H1 (cell line): ENCODE measurements at regions not wholly inside any gene's neighbourhood (a gene's known extent, or its start where the extent isn't known, plus 50 kb on each side); places are given as distances from the start of the nearest gene placed in this dataset.

Experiments used
- ASH2L ChIP-seq: fragments of 200-600, 300-600 bp; sonication (generic); IDR thresholded peaks from one replicate; pipeline ENCODE4 v1.7.1; 2017; ENCODE audit warnings: low read length
- RBBP5 ChIP-seq: IDR thresholded peaks from 2 replicates; pipeline ENCODE4 v1.7.1; 2012; ENCODE audit warnings: low read depth, mild to moderate bottlenecking, inconsistent platforms, low read length, moderate library complexity, borderline replicate concordance
- RXRA ChIP-seq: IDR thresholded peaks from 2 replicates; pipeline ENCODE4 v1.6.1; 2011; ENCODE audit warnings: low read depth, mild to moderate bottlenecking, low read length, moderate library complexity; ENCODE audit not compliant: insufficient read depth

GRCh38 chr11:93929407-93929806 lies 79.0 kb upstream of the VSTM5 start (continued):
- TF ChIP-seq RBBP5: no peak
- TF ChIP-seq RXRA: no peak
- TF ChIP-seq ASH2L: no peak
